Osteoblast (primary cell): ENCODE measurements at regions not wholly inside any gene's neighbourhood (a gene's known extent, or its start where the extent isn't known, plus 50 kb on each side); places are given as distances from the start of the nearest gene placed in this dataset.

Experiments
- DNase-seq: peaks from one replicate; pipeline ENCODE4 v3.0.0; 2011; ENCODE audit warnings: low spot score, mixed read lengths; ENCODE audit not compliant: insufficient read length; ENCODE audit errors: missing footprints
- H2AFZ ChIP-seq: 2 replicates; pipeline ENCODE4 v1.6.0; 2011; ENCODE audit warnings: mild to moderate bottlenecking, low read length
- H3K27ac ChIP-seq: 2 replicates; pipeline ENCODE4 v1.5.1; 2011; ENCODE audit warnings: mild to moderate bottlenecking, low read depth, low read length, moderate library complexity
- H3K27me3 ChIP-seq: 2 replicates; pipeline ENCODE4 v1.6.0; 2012; ENCODE audit warnings: mild to moderate bottlenecking, control low read depth, inconsistent platforms, low read length, moderate library complexity; ENCODE audit not compliant: insufficient read depth
- H3K36me3 ChIP-seq: 2 replicates; pipeline ENCODE4 v1.5.1; 2011; ENCODE audit warnings: mild to moderate bottlenecking, low read length, control low read depth, moderate library complexity; ENCODE audit not compliant: insufficient read depth
- H3K4me1 ChIP-seq: 2 replicates; pipeline ENCODE4 v1.5.1; 2011; ENCODE audit warnings: mild to moderate bottlenecking, low read length, control low read depth, moderate library complexity; ENCODE audit not compliant: insufficient read depth
- H3K4me2 ChIP-seq: 2 replicates; pipeline ENCODE4 v1.6.0; 2011; ENCODE audit warnings: mild to moderate bottlenecking, low read length; ENCODE audit not compliant: insufficient read depth
- H3K4me3 ChIP-seq: fragments of 200-600 bp; sonication (generic); 3 replicates; pipeline ENCODE4 v1.5.1; 2012; ENCODE audit warnings: mild to moderate bottlenecking, low read length, inconsistent platforms; ENCODE audit not compliant: insufficient read depth
- H3K79me2 ChIP-seq: 2 replicates; pipeline ENCODE4 v1.6.0; 2012; ENCODE audit warnings: mild to moderate bottlenecking, low read length, control low read depth, inconsistent platforms; ENCODE audit not compliant: insufficient read depth
- H3K9me3 ChIP-seq: 2 replicates; pipeline ENCODE4 v1.5.1; 2011; ENCODE audit warnings: low read depth, low read length, control low read depth
- H4K20me1 ChIP-seq: 2 replicates; pipeline ENCODE4 v1.6.0; 2012; ENCODE audit warnings: mild to moderate bottlenecking, low read length, control low read depth; ENCODE audit not compliant: insufficient read depth
- CTCF ChIP-seq: IDR thresholded peaks from 2 replicates; pipeline ENCODE4 v1.5.1; 2011; ENCODE audit warnings: mild to moderate bottlenecking, low read depth, low read length, moderate library complexity; ENCODE audit errors: extremely low read depth

- TF ChIP-seq CTCF = no peak
- H4K20me1 ChIP-seq = no peaks in the 10 kb centered on the region
- H3K27me3 ChIP-seq = no peaks in the 10 kb centered on the region
- DNase-seq = no peak
- H3K4me2 ChIP-seq = no peak overlapping the region
- H3K36me3 ChIP-seq = no peaks in the 10 kb centered on the region
- no peaks in the 10 kb centered on the region for H3K79me2 ChIP-seq
- no peak overlapping the region for H3K4me3 ChIP-seq
- H3K27ac ChIP-seq = no peak overlapping the region
- H3K4me1 ChIP-seq = peaks cover 11% of the 10 kb centered on the region
- H3K9me3 ChIP-seq = no peaks in the 10 kb centered on the region
- H2AFZ ChIP-seq = no peak overlapping the region
Measured at GRCh38 chr2:145119225-145119624, 599.3 kb upstream of the ZEB2 start.

GRCh38 chr2:145116834-145117725, 597.2 kb upstream of the ZEB2 start:
- H3K4me1 ChIP-seq = peaks cover 11% of the 10 kb centered on the region
- peak overlapping the region; percentile 3 for H3K27ac ChIP-seq
- no peaks in the 10 kb centered on the region for H3K79me2 ChIP-seq
- no peaks in the 10 kb centered on the region for H3K9me3 ChIP-seq
- no peaks in the 10 kb centered on the region for H3K36me3 ChIP-seq
- H4K20me1 ChIP-seq = no peaks in the 10 kb centered on the region
- no peaks in the 10 kb centered on the region for H3K27me3 ChIP-seq
- no peak overlapping the region for H3K4me3 ChIP-seq
- H3K4me2 ChIP-seq = peak overlapping the region; percentile 25
- H2AFZ ChIP-seq = peak overlapping the region; percentile 11
- no peak for TF ChIP-seq CTCF
- DNase-seq = no peak

- no peaks in the 10 kb centered on the region for H3K79me2 ChIP-seq
- H3K9me3 ChIP-seq = no peaks in the 10 kb centered on the region
- no peak for DNase-seq
- H3K36me3 ChIP-seq = no peaks in the 10 kb centered on the region
- no peaks in the 10 kb centered on the region for H3K27me3 ChIP-seq
- TF ChIP-seq CTCF = no peak
- H3K4me1 ChIP-seq = peaks cover 12% of the 10 kb centered on the region
- no peak overlapping the region for H3K27ac ChIP-seq
- no peak overlapping the region for H3K4me3 ChIP-seq
- H2AFZ ChIP-seq = no peak overlapping the region
- no peaks in the 10 kb centered on the region for H4K20me1 ChIP-seq
- H3K4me2 ChIP-seq = no peak overlapping the region
Measured at GRCh38 chr2:145116056-145116455, 596.1 kb upstream of the ZEB2 start.

- H3K79me2 ChIP-seq = no peaks in the 10 kb centered on the region
Measured at GRCh38 chr2:145114726-145115125, 594.8 kb upstream of the ZEB2 start.

More at GRCh38 chr2:145114726-145115125, 594.8 kb upstream of the ZEB2 start:
- no peak overlapping the region for H3K4me3 ChIP-seq
- H3K4me2 ChIP-seq = no peak overlapping the region
- H3K4me1 ChIP-seq = peaks cover 21% of the 10 kb centered on the region
- no peak overlapping the region for H2AFZ ChIP-seq
- H3K36me3 ChIP-seq = no peaks in the 10 kb centered on the region
- H3K9me3 ChIP-seq = no peaks in the 10 kb centered on the region
- no peak for DNase-seq
- TF ChIP-seq CTCF = no peak
- H4K20me1 ChIP-seq = no peaks in the 10 kb centered on the region
- H3K27me3 ChIP-seq = no peaks in the 10 kb centered on the region
- peak overlapping the region; percentile 7 for H3K27ac ChIP-seq
